OCI-LY3 (cell line): ENCODE measurements at regions not wholly inside any gene's neighbourhood (a gene's known extent, or its start where the extent isn't known, plus 50 kb on each side); places are given as distances from the start of the nearest gene placed in this dataset.

Source experiments
- H2AFZ ChIP-seq: fragments of 200-600, 300-600 bp; shearing (Covaris generic); 2 replicates; pipeline ENCODE4 v1.6.0; 2014; ENCODE audit warnings: antibody characterized with exemption, low read depth, low read length
- H3K27ac ChIP-seq: fragments of 200-600, 300-600 bp; sonication (generic); 2 replicates; pipeline ENCODE4 v1.5.1; 2014; ENCODE audit warnings: mild to moderate bottlenecking, low read length, moderate library complexity, mixed read lengths
- H3K27me3 ChIP-seq: fragments of 200-600, 300-600 bp; sonication (generic); 2 replicates; pipeline ENCODE4 v1.6.1; 2014; ENCODE audit warnings: low read depth, low read length, mixed read lengths
- H3K36me3 ChIP-seq: fragments of 200-600, 300-600 bp; sonication (generic); replicated peaks from 2 replicates; pipeline ENCODE3; 2014; ENCODE audit warnings: low read depth, low read length, mixed read lengths
- H3K4me1 ChIP-seq: fragments of 300-600, 200-600 bp; sonication (generic); 2 replicates; pipeline ENCODE4 v1.6.1; 2014; ENCODE audit warnings: low read length, mixed read lengths
- H3K4me2 ChIP-seq: fragments of 200-600, 300-600 bp; sonication (generic); 2 replicates; pipeline ENCODE4 v1.6.1; 2014; ENCODE audit warnings: low read length, mixed read lengths
- H3K4me3 ChIP-seq: fragments of 300-600, 200-600 bp; sonication (generic); 2 replicates; pipeline ENCODE4 v1.5.1; 2014; ENCODE audit warnings: antibody characterized with exemption, mild to moderate bottlenecking, low read length, moderate library complexity
- H3K79me2 ChIP-seq: fragments of 300-600, 200-600 bp; shearing (Covaris generic); 2 replicates; pipeline ENCODE4 v1.6.1; 2014; ENCODE audit warnings: mild to moderate bottlenecking, low read length, mixed read lengths
- H3K9ac ChIP-seq: fragments of 300-600, 200-600 bp; shearing (Covaris generic); 2 replicates; pipeline ENCODE4 v1.6.0; 2014; ENCODE audit warnings: mild to moderate bottlenecking, low read length, moderate library complexity
- H3K9me3 ChIP-seq: fragments of 200-600, 300-600 bp; shearing (Covaris generic); 2 replicates; pipeline ENCODE4 v1.6.1; 2014; ENCODE audit warnings: low read length, mixed read lengths; ENCODE audit not compliant: insufficient read depth
- H4K20me1 ChIP-seq: fragments of 200-600, 300-600 bp; sonication (generic); 2 replicates; pipeline ENCODE4 v1.6.1; 2016; ENCODE audit warnings: low read length, mixed read lengths; ENCODE audit not compliant: insufficient read depth
- CTCF ChIP-seq: fragments of 200-600, 300-600 bp; sonication (generic); IDR thresholded peaks from 2 replicates; pipeline ENCODE4 v1.5.1; 2014; ENCODE audit warnings: antibody characterized with exemption, low read length, low read depth
- EZH2phosphoT487 ChIP-seq: fragments of 200-600 bp; shearing (Covaris generic); IDR thresholded peaks from 2 replicates; pipeline ENCODE4 v1.6.1; 2018; ENCODE audit warnings: antibody characterized with exemption, mixed run types, low read depth

- Histone ChIP-seq H3K79me2 (no peaks in the 10 kb centered on the region), H3K4me3 (no peak overlapping the region), H3K9ac (no peak overlapping the region), H3K27ac (no peak overlapping the region), H2AFZ (no peak overlapping the region), H3K4me1 (no peaks in the 10 kb centered on the region), H3K9me3 (no peaks in the 10 kb centered on the region), H3K36me3 (no peaks in the 10 kb centered on the region), H3K27me3 (peaks cover 20% of the 10 kb centered on the region), H4K20me1 (no peaks in the 10 kb centered on the region), H3K4me2 (no peak overlapping the region)
- no peak for TF ChIP-seq CTCF
- no peak for TF ChIP-seq EZH2phosphoT487
Observed at GRCh38 chr11:129734654-129735053, 81.0 kb upstream of the TMEM45B start.

- TF ChIP-seq CTCF: no peak
- no peak for TF ChIP-seq EZH2phosphoT487
- no peak overlapping the region for H3K4me2 ChIP-seq
- H3K27ac ChIP-seq: no peak overlapping the region
- no peaks in the 10 kb centered on the region for H4K20me1 ChIP-seq
- peaks cover 4% of the 10 kb centered on the region; the same call in 1 of the 2 replicates for H3K9me3 ChIP-seq
- H2AFZ ChIP-seq: no peak overlapping the region
- H3K9ac ChIP-seq: no peak overlapping the region
- H3K4me3 ChIP-seq: no peak overlapping the region
- no peaks in the 10 kb centered on the region for H3K36me3 ChIP-seq
- no peaks in the 10 kb centered on the region for H3K4me1 ChIP-seq
- peaks cover 26% of the 10 kb centered on the region for H3K27me3 ChIP-seq
- H3K79me2 ChIP-seq: no peaks in the 10 kb centered on the region
Observed at GRCh38 chr11:129737831-129738230, 77.8 kb upstream of the TMEM45B start.

DNA sequence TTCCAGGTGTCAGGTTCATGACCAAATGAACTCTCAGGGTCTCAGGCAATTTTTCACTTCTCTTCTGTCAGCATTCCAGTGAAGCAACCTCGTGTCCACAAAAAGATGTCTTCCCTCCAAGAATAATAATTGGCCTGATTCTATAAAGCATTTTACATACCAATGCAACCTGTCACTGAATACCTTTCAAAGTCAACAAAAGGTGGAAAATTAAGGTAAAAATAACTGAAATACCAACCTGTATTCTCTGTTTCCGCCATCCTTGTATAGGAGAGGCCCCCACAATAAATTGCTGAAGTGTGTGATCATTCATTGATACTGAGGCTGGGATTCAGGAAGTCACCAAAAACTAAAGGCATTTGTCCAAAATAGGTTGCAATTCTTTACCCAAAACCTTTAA, 77.4 kb upstream of the TMEM45B start:
- Histone ChIP-seq H3K4me1 (no peaks in the 10 kb centered on the region), H3K27ac (no peak overlapping the region), H3K4me3 (no peak overlapping the region), H2AFZ (no peak overlapping the region), H3K36me3 (no peaks in the 10 kb centered on the region), H3K4me2 (no peak overlapping the region), H3K9me3 (peaks cover 4% of the 10 kb centered on the region; the same call in 1 of the 2 replicates), H3K9ac (no peak overlapping the region), H4K20me1 (no peaks in the 10 kb centered on the region), H3K27me3 (peaks cover 26% of the 10 kb centered on the region), H3K79me2 (no peaks in the 10 kb centered on the region)
- TF ChIP-seq CTCF (no peak), EZH2phosphoT487 (no peak)

DNA sequence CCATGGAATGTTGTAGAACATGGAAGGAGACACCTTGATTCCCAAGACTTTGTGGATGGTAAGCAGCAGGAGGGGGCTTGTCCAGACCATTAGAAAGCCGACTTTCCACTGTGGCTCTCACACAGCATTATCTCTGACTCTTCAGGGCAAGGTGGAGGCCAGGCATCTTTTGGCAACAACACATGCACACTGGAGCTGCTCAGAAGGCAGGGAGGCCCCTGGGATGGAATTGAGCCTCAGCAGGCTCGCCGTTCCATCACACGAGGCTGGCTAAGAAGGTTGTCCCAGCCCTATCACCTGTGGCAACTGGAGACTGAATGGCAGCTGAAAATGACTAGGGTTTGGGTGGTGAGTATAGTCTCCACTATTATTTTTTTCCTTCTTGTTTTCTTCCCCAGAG, 76.3 kb upstream of the TMEM45B start:
- Histone ChIP-seq H3K27ac (no peak overlapping the region), H3K79me2 (no peaks in the 10 kb centered on the region), H3K4me3 (no peak overlapping the region), H3K36me3 (no peaks in the 10 kb centered on the region), H3K9me3 (peaks cover 4% of the 10 kb centered on the region; the same call in 1 of the 2 replicates), H4K20me1 (no peaks in the 10 kb centered on the region), H3K27me3 (peaks cover 26% of the 10 kb centered on the region), H3K4me2 (no peak overlapping the region), H2AFZ (no peak overlapping the region), H3K9ac (no peak overlapping the region), H3K4me1 (no peaks in the 10 kb centered on the region)
- no peak for TF ChIP-seq CTCF
- TF ChIP-seq EZH2phosphoT487: no peak
